WTC11 (cell line): ENCODE measurements at regions not wholly inside any gene's neighbourhood (a gene's known extent, or its start where the extent isn't known, plus 50 kb on each side); places are given as distances from the start of the nearest gene placed in this dataset.

Experiments
- ATAC-seq: fragments of 200-7000 bp; cut with Tn5 transposase; 2 replicates; pipeline ENCODE4 v1.10.0; 2021; ENCODE audit warnings: mild to moderate bottlenecking, moderate library complexity
- CTCF ChIA-PET: fragments of 300-600 bp; sonication (Branson Sonifier 250); formaldehyde crosslinking; loops from one replicate; lab custom pipeline; 2021; ENCODE audit warnings: antibody characterized with exemption; lab: Charles Lee
- POLR2A ChIA-PET: fragments of 350-600 bp; sonication (Branson Sonifier 250); formaldehyde crosslinking; loops from one replicate; lab custom pipeline; 2021; ENCODE audit warnings: antibody characterized with exemption; lab: Charles Lee
- DNase-seq: peaks from one replicate; pipeline ENCODE4 v3.0.0; 2021; ENCODE audit warnings: low spot score
- H3K27ac Mint-ChIP-seq: 2 replicates; pipeline ENCODE4 v1.8.0; 2021; ENCODE audit warnings: mixed read lengths
- H3K27me3 Mint-ChIP-seq: 2 replicates; pipeline ENCODE4 v1.8.0; 2021; ENCODE audit warnings: low read depth, mild to moderate bottlenecking, moderate library complexity, mixed read lengths
- H3K36me3 Mint-ChIP-seq: 2 replicates; pipeline ENCODE4 v1.8.0; 2021; ENCODE audit warnings: mixed read lengths
- H3K4me1 Mint-ChIP-seq: 2 replicates; pipeline ENCODE4 v1.8.0; 2022; ENCODE audit warnings: mixed read lengths
- H3K4me3 Mint-ChIP-seq: 2 replicates; pipeline ENCODE4 v1.8.0; 2021; ENCODE audit warnings: mild to moderate bottlenecking, moderate library complexity, mixed read lengths
- H3K9me3 Mint-ChIP-seq: 2 replicates; pipeline ENCODE4 v1.8.0; 2021; ENCODE audit warnings: mixed read lengths
- ELF4 ChIP-seq: sonication (generic); formaldehyde crosslinking; IDR thresholded peaks from 2 replicates; pipeline ENCODE4 v1.8.1; 2022; ENCODE audit warnings: low read depth, mild to moderate bottlenecking, moderate library complexity, missing genetic modification reagents
- EMX1 ChIP-seq: fragments of 250-450 bp; sonication (Bioruptor Pico); IDR thresholded peaks from 2 replicates; pipeline ENCODE4 v1.8.0; 2021; ENCODE audit warnings: mild to moderate bottlenecking
- KAT7 ChIP-seq: sonication (generic); formaldehyde crosslinking; IDR thresholded peaks from 2 replicates; pipeline ENCODE4 v1.8.1; 2023; ENCODE audit warnings: missing genetic modification reagents, mild to moderate bottlenecking, borderline replicate concordance
- NFE2L1 ChIP-seq: sonication (generic); formaldehyde crosslinking; IDR thresholded peaks from 2 replicates; pipeline ENCODE4 v1.8.1; 2023; ENCODE audit warnings: missing genetic modification reagents
- NFYB ChIP-seq: sonication (generic); formaldehyde crosslinking; conservative IDR thresholded peaks from 2 replicates; pipeline ENCODE4 v1.8.0; 2022; ENCODE audit warnings: low read depth, missing genetic modification reagents
- NR2C2 ChIP-seq: sonication (generic); formaldehyde crosslinking; IDR thresholded peaks from 2 replicates; pipeline ENCODE4 v1.8.0; 2022; ENCODE audit warnings: mild to moderate bottlenecking, missing genetic modification reagents
- ZNF121 ChIP-seq: sonication (generic); formaldehyde crosslinking; IDR thresholded peaks from 2 replicates; pipeline ENCODE4 v1.8.0; 2023; ENCODE audit warnings: missing genetic modification reagents
- ZNF138 ChIP-seq: sonication (generic); formaldehyde crosslinking; conservative IDR thresholded peaks from 2 replicates; pipeline ENCODE4 v1.8.1; 2022; ENCODE audit warnings: mild to moderate bottlenecking, moderate library complexity, missing genetic modification reagents
- ZNF219 ChIP-seq: sonication (generic); formaldehyde crosslinking; IDR thresholded peaks from 2 replicates; pipeline ENCODE4 v1.8.0; 2023; ENCODE audit warnings: missing genetic modification reagents, mild to moderate bottlenecking, borderline replicate concordance
- ZNF232 ChIP-seq: sonication (generic); formaldehyde crosslinking; IDR thresholded peaks from 2 replicates; pipeline ENCODE4 v1.8.0; 2022; ENCODE audit warnings: mild to moderate bottlenecking, missing genetic modification reagents
- TF ChIP-seq, protein P1 (sequence below): sonication (generic); formaldehyde crosslinking; IDR thresholded peaks from 2 replicates; pipeline ENCODE4 v1.8.1; 2023; ENCODE audit warnings: mild to moderate bottlenecking, missing genetic modification reagents
- TF ChIP-seq, protein P2 (sequence below): sonication (generic); formaldehyde crosslinking; IDR thresholded peaks from 2 replicates; pipeline ENCODE4 v1.8.1; 2022; ENCODE audit warnings: mild to moderate bottlenecking, missing genetic modification reagents, moderate library complexity, borderline replicate concordance
- TF ChIP-seq, protein P3 (sequence below): sonication (generic); formaldehyde crosslinking; IDR thresholded peaks from 2 replicates; pipeline ENCODE4 v1.8.0; 2023; ENCODE audit warnings: missing genetic modification reagents
- TF ChIP-seq, protein P4 (sequence below): sonication (generic); formaldehyde crosslinking; IDR thresholded peaks from 2 replicates; pipeline ENCODE4 v1.8.1; 2023; ENCODE audit warnings: mild to moderate bottlenecking, missing genetic modification reagents
- TF ChIP-seq, protein P5 (sequence below): sonication (generic); formaldehyde crosslinking; IDR thresholded peaks from 2 replicates; pipeline ENCODE4 v1.8.1; 2022; ENCODE audit warnings: low read depth, mild to moderate bottlenecking, moderate library complexity, missing genetic modification reagents, borderline replicate concordance
- TF ChIP-seq, protein P6 (sequence below): sonication (generic); formaldehyde crosslinking; IDR thresholded peaks from 2 replicates; pipeline ENCODE4 v1.8.1; 2022; ENCODE audit warnings: mild to moderate bottlenecking, moderate library complexity, missing genetic modification reagents
- TF ChIP-seq, protein P7 (sequence below): sonication (generic); formaldehyde crosslinking; IDR thresholded peaks from 2 replicates; pipeline ENCODE4 v1.8.0; 2022; ENCODE audit warnings: mild to moderate bottlenecking, missing genetic modification reagents
- TF ChIP-seq, protein P8 (sequence below): sonication (generic); formaldehyde crosslinking; conservative IDR thresholded peaks from 2 replicates; pipeline ENCODE4 v1.8.1; 2023; ENCODE audit warnings: mild to moderate bottlenecking, low read depth, missing genetic modification reagents, moderate library complexity
- TF ChIP-seq, protein P9 (sequence below): sonication (generic); formaldehyde crosslinking; IDR thresholded peaks from 2 replicates; pipeline ENCODE4 v1.8.0; 2022; ENCODE audit warnings: mild to moderate bottlenecking, missing genetic modification reagents
- TF ChIP-seq, protein P10 (sequence below): sonication (generic); formaldehyde crosslinking; IDR thresholded peaks from 2 replicates; pipeline ENCODE4 v1.8.0; 2022; ENCODE audit warnings: mild to moderate bottlenecking, missing genetic modification reagents
- TF ChIP-seq, protein P11 (sequence below): sonication (generic); formaldehyde crosslinking; IDR thresholded peaks from 2 replicates; pipeline ENCODE4 v1.8.1; 2022; ENCODE audit warnings: missing genetic modification reagents, borderline replicate concordance

DNA sequence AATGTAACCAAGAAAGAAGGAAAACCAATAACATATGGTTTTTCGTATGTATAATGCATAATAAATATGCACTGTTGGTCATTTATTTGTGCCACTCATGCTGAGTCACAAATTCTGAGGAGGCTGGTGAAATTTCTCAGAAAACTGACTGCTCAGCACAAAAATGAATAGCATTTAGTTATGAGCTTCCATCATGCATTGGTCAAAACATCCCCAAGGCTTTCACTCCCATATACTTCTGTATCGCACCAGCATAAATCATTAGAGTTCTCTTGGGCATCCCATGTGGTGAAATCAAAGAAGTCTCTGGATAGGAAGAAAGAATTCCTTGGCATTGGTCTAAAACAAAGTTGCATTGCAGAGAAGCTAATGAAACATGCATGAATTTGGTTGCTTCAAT is 785.6 kb upstream of the CDH8 start (continued):
- TF ChIP-seq, protein P1, sequence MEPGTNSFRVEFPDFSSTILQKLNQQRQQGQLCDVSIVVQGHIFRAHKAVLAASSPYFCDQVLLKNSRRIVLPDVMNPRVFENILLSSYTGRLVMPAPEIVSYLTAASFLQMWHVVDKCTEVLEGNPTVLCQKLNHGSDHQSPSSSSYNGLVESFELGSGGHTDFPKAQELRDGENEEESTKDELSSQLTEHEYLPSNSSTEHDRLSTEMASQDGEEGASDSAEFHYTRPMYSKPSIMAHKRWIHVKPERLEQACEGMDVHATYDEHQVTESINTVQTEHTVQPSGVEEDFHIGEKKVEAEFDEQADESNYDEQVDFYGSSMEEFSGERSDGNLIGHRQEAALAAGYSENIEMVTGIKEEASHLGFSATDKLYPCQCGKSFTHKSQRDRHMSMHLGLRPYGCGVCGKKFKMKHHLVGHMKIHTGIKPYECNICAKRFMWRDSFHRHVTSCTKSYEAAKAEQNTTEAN (CRISPR knock-in tag) = no peak
- TF ChIP-seq, protein P2, sequence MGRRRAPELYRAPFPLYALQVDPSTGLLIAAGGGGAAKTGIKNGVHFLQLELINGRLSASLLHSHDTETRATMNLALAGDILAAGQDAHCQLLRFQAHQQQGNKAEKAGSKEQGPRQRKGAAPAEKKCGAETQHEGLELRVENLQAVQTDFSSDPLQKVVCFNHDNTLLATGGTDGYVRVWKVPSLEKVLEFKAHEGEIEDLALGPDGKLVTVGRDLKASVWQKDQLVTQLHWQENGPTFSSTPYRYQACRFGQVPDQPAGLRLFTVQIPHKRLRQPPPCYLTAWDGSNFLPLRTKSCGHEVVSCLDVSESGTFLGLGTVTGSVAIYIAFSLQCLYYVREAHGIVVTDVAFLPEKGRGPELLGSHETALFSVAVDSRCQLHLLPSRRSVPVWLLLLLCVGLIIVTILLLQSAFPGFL (CRISPR knock-in tag) = no peak
- TF ChIP-seq, protein P3, sequence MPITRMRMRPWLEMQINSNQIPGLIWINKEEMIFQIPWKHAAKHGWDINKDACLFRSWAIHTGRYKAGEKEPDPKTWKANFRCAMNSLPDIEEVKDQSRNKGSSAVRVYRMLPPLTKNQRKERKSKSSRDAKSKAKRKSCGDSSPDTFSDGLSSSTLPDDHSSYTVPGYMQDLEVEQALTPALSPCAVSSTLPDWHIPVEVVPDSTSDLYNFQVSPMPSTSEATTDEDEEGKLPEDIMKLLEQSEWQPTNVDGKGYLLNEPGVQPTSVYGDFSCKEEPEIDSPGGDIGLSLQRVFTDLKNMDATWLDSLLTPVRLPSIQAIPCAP = no peak
- TF ChIP-seq NFE2L1 (CRISPR knock-in tag) (no peak), EMX1 (CRISPR knock-in tag) (no peak)

DNA sequence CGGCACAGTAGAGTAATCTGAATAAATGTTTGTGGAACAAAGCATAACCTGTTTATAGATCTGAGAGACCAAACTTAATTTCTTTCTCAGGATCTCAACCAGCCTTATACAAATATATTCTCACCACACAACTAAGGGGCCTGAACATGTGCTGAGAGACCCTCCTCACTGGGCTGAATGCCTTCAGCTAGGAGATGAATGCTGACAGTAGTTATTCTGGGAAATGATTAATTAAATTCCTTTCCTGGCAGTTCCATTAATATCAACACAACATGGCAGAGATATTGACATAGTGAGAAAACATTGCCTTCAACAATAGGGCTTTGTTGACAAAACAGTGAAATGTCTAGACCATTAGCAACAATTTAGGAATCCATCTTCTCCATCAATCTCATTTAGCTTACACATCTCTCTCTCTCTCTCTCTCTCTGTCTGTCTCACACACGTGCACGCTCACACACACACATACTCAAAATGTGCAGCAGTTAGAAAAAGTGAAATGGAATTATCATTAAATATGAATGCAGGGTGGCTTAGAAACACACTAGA is 780.8 kb upstream of the CDH8 start:
- no peaks in the 10 kb centered on the region for H3K4me1 Mint-ChIP-seq
- H3K9me3 Mint-ChIP-seq = peaks cover 7% of the 10 kb centered on the region
- ATAC-seq (no peak), DNase-seq (no peak)
- no peak overlapping the region for H3K4me3 Mint-ChIP-seq
- H3K36me3 Mint-ChIP-seq = no peaks in the 10 kb centered on the region
- H3K27me3 Mint-ChIP-seq = no peaks in the 10 kb centered on the region
- CTCF ChIA-PET = no interaction called here
- no peak overlapping the region for H3K27ac Mint-ChIP-seq
- POLR2A ChIA-PET = no interaction called here
- TF ChIP-seq, protein P4, sequence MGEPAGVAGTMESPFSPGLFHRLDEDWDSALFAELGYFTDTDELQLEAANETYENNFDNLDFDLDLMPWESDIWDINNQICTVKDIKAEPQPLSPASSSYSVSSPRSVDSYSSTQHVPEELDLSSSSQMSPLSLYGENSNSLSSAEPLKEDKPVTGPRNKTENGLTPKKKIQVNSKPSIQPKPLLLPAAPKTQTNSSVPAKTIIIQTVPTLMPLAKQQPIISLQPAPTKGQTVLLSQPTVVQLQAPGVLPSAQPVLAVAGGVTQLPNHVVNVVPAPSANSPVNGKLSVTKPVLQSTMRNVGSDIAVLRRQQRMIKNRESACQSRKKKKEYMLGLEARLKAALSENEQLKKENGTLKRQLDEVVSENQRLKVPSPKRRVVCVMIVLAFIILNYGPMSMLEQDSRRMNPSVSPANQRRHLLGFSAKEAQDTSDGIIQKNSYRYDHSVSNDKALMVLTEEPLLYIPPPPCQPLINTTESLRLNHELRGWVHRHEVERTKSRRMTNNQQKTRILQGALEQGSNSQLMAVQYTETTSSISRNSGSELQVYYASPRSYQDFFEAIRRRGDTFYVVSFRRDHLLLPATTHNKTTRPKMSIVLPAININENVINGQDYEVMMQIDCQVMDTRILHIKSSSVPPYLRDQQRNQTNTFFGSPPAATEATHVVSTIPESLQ (CRISPR knock-in tag) = no peak
- TF ChIP-seq NR2C2 (CRISPR knock-in tag) = no peak
- no peak for TF ChIP-seq ELF4 (CRISPR knock-in tag)
- TF ChIP-seq, protein P5, sequence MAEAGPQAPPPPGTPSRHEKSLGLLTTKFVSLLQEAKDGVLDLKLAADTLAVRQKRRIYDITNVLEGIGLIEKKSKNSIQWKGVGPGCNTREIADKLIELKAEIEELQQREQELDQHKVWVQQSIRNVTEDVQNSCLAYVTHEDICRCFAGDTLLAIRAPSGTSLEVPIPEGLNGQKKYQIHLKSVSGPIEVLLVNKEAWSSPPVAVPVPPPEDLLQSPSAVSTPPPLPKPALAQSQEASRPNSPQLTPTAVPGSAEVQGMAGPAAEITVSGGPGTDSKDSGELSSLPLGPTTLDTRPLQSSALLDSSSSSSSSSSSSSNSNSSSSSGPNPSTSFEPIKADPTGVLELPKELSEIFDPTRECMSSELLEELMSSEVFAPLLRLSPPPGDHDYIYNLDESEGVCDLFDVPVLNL (CRISPR knock-in tag) = no peak
- TF ChIP-seq KAT7 (CRISPR knock-in tag) = no peak
- no peak for TF ChIP-seq ZNF138
- TF ChIP-seq, protein P6, sequence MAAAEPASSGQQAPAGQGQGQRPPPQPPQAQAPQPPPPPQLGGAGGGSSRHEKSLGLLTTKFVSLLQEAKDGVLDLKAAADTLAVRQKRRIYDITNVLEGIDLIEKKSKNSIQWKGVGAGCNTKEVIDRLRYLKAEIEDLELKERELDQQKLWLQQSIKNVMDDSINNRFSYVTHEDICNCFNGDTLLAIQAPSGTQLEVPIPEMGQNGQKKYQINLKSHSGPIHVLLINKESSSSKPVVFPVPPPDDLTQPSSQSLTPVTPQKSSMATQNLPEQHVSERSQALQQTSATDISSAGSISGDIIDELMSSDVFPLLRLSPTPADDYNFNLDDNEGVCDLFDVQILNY (CRISPR knock-in tag) = no peak
- TF ChIP-seq, protein P7, sequence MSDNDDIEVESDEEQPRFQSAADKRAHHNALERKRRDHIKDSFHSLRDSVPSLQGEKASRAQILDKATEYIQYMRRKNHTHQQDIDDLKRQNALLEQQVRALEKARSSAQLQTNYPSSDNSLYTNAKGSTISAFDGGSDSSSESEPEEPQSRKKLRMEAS (CRISPR knock-in tag) = no peak
- TF ChIP-seq NFYB (CRISPR knock-in tag) = no peak
- TF ChIP-seq ZNF219 (CRISPR knock-in tag) = no peak
- TF ChIP-seq ZNF121 (CRISPR knock-in tag) = no peak
- TF ChIP-seq, protein P8, sequence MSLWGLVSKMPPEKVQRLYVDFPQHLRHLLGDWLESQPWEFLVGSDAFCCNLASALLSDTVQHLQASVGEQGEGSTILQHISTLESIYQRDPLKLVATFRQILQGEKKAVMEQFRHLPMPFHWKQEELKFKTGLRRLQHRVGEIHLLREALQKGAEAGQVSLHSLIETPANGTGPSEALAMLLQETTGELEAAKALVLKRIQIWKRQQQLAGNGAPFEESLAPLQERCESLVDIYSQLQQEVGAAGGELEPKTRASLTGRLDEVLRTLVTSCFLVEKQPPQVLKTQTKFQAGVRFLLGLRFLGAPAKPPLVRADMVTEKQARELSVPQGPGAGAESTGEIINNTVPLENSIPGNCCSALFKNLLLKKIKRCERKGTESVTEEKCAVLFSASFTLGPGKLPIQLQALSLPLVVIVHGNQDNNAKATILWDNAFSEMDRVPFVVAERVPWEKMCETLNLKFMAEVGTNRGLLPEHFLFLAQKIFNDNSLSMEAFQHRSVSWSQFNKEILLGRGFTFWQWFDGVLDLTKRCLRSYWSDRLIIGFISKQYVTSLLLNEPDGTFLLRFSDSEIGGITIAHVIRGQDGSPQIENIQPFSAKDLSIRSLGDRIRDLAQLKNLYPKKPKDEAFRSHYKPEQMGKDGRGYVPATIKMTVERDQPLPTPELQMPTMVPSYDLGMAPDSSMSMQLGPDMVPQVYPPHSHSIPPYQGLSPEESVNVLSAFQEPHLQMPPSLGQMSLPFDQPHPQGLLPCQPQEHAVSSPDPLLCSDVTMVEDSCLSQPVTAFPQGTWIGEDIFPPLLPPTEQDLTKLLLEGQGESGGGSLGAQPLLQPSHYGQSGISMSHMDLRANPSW (CRISPR knock-in tag) = no peak
- TF ChIP-seq, protein P9, sequence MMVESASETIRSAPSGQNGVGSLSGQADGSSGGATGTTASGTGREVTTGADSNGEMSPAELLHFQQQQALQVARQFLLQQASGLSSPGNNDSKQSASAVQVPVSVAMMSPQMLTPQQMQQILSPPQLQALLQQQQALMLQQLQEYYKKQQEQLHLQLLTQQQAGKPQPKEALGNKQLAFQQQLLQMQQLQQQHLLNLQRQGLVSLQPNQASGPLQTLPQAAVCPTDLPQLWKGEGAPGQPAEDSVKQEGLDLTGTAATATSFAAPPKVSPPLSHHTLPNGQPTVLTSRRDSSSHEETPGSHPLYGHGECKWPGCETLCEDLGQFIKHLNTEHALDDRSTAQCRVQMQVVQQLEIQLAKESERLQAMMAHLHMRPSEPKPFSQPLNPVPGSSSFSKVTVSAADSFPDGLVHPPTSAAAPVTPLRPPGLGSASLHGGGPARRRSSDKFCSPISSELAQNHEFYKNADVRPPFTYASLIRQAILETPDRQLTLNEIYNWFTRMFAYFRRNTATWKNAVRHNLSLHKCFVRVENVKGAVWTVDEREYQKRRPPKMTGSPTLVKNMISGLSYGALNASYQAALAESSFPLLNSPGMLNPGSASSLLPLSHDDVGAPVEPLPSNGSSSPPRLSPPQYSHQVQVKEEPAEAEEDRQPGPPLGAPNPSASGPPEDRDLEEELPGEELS = no peak
- no peak for TF ChIP-seq EMX1 (CRISPR knock-in tag)
- TF ChIP-seq, protein P10, sequence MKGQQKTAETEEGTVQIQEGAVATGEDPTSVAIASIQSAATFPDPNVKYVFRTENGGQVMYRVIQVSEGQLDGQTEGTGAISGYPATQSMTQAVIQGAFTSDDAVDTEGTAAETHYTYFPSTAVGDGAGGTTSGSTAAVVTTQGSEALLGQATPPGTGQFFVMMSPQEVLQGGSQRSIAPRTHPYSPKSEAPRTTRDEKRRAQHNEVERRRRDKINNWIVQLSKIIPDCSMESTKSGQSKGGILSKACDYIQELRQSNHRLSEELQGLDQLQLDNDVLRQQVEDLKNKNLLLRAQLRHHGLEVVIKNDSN = no peak
- no peak for TF ChIP-seq ZNF232 (CRISPR knock-in tag)
- TF ChIP-seq, protein P11, sequence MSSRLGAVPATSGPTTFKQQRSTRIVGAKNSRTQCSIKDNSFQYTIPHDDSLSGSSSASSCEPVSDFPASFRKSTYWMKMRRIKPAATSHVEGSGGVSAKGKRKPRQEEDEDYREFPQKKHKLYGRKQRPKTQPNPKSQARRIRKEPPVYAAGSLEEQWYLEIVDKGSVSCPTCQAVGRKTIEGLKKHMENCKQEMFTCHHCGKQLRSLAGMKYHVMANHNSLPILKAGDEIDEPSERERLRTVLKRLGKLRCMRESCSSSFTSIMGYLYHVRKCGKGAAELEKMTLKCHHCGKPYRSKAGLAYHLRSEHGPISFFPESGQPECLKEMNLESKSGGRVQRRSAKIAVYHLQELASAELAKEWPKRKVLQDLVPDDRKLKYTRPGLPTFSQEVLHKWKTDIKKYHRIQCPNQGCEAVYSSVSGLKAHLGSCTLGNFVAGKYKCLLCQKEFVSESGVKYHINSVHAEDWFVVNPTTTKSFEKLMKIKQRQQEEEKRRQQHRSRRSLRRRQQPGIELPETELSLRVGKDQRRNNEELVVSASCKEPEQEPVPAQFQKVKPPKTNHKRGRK = no peak
